ENCODE measurements at regions not wholly inside any gene's neighbourhood (a gene's known extent, or its start where the extent isn't known, plus 50 kb on each side); places are given as distances from the start of the nearest gene placed in this dataset.

GRCh38 chr1:2919841-2920240 is 101.4 kb upstream of the ACTRT2 start:
- intact Hi-C loops (cut with DNase I) = no loop called here
- H3K27ac ChIP-seq = no peak overlapping the region
- H3K36me3 ChIP-seq (replicated peaks in 1 of 2; ENCODE audit: insufficient read depth in 1 of 2, low read depth in 2 of 2) = no peaks in the 10 kb centered on the region
- H3K9me3 ChIP-seq = no peaks in the 10 kb centered on the region
- DNase-seq = no peak
- no peak for ATAC-seq
- H3K27me3 ChIP-seq = no peaks in the 10 kb centered on the region
- H3K4me1 ChIP-seq = peaks cover 11% of the 10 kb centered on the region
- no peak for TF ChIP-seq POLR2A (IDR thresholded peaks at IDR 0.05)
- TF ChIP-seq, protein P1, sequence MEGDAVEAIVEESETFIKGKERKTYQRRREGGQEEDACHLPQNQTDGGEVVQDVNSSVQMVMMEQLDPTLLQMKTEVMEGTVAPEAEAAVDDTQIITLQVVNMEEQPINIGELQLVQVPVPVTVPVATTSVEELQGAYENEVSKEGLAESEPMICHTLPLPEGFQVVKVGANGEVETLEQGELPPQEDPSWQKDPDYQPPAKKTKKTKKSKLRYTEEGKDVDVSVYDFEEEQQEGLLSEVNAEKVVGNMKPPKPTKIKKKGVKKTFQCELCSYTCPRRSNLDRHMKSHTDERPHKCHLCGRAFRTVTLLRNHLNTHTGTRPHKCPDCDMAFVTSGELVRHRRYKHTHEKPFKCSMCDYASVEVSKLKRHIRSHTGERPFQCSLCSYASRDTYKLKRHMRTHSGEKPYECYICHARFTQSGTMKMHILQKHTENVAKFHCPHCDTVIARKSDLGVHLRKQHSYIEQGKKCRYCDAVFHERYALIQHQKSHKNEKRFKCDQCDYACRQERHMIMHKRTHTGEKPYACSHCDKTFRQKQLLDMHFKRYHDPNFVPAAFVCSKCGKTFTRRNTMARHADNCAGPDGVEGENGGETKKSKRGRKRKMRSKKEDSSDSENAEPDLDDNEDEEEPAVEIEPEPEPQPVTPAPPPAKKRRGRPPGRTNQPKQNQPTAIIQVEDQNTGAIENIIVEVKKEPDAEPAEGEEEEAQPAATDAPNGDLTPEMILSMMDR (IDR thresholded peaks at IDR 0.05) = no peak
- H3K4me3 ChIP-seq = no peak overlapping the region
- 71 to 80% methylated on average over 10 to 17 of the region's 17 CpGs for WGBS, 2 donors

DNA sequence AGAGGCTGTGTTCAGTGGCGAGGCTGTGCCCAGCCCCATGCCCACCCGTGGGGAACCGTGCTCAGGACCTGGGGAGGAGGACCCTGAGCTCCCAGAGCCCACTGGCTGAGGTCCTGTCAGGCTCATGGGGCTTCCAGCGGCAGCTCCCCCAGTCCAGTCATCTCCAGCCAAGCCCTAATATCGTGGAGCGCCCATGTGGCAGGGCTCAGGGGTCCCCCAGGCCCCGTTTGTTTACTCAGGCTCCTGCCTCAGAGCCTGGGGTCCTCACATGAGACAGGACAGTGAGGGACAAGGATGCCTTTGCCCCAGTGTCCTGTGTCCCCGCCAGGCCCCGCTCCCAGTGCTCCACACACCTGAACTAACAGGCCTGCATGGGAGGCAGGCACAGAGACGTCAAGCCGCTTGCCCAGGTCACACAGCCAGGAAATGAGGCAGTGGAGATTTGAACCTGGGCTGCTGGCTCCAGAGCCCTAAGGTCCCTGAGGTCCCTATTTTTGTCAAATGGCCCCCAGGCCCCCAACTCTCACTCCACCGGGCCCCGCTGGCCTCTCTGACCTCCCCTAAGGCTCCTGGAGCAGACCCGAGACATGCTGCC is 100.7 kb upstream of the ACTRT2 start:
- H3K36me3 ChIP-seq (replicated peaks in 1 of 2; ENCODE audit: insufficient read depth in 1 of 2, low read depth in 2 of 2) = no peaks in the 10 kb centered on the region
- no peaks in the 10 kb centered on the region for H3K27me3 ChIP-seq
- intact Hi-C loops (cut with DNase I) = no loop called here
- TF ChIP-seq, protein P1 (IDR thresholded peaks at IDR 0.05) = no peak
- TF ChIP-seq POLR2A (IDR thresholded peaks at IDR 0.05) = no peak
- 77% methylated on average over 12 of the region's 14 CpGs; no CpG with 5 or more reads in 1 of the 2 donors for WGBS, 2 donors
- no peak overlapping the region for H3K27ac ChIP-seq
- H3K4me1 ChIP-seq = peaks cover 13% of the 10 kb centered on the region
- ATAC-seq = no peak
- DNase-seq = no peak
- H3K4me3 ChIP-seq = no peak overlapping the region
- H3K9me3 ChIP-seq = no peaks in the 10 kb centered on the region

- ATAC-seq (peak; percentile 36), DNase-seq (peak in 3 of 4 donors; percentile 14 to 34 (median 34))
- no peaks in the 10 kb centered on the region for H3K9me3 ChIP-seq
- peaks cover 25% of the 10 kb centered on the region for H3K4me1 ChIP-seq
- no peaks in the 10 kb centered on the region for H3K27me3 ChIP-seq
- no peak overlapping the region for H3K4me3 ChIP-seq
- H3K36me3 ChIP-seq (replicated peaks in 1 of 2; ENCODE audit: insufficient read depth in 1 of 2, low read depth in 2 of 2) = no peaks in the 10 kb centered on the region
- WGBS, 2 donors = 15 to 26% methylated on average over 11 to 18 of the region's 27 CpGs
- H3K27ac ChIP-seq = no peak overlapping the region
- intact Hi-C loops (cut with DNase I) = no loop called here
- no peak for TF ChIP-seq POLR2A (IDR thresholded peaks at IDR 0.05)
- TF ChIP-seq, protein P1 (IDR thresholded peaks at IDR 0.05) = peak; percentile 34 to 64 (median 52)
Observed at GRCh38 chr1:2921970-2922686, 99.1 kb upstream of the ACTRT2 start.

DNA sequence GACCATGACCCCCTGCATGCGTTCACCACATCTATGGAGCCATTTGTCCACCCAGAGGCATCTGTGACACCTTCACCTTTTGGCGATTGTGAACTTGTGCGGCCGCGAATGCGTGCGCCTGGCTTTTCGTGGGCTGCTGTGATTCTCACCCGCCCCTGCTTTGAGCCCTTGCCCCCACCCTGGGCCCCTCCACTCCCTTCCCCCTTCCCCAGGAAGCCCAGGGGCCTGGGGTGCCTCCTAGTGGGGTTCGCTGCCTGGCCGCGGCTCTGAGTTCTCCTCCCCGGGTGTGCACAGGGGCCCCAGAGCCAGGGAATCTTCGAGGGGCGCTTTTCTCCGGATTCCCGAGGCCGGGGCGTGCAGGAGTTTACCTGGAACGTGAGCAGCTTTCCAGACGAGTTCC is 97.9 kb upstream of the ACTRT2 start:
- H3K27me3 ChIP-seq = no peaks in the 10 kb centered on the region
- no peak for DNase-seq

More for the DNA sequence above, 97.9 kb upstream of the ACTRT2 start:
- peaks cover 25% of the 10 kb centered on the region for H3K4me1 ChIP-seq
- intact Hi-C loops (cut with DNase I) = no loop called here
- no peak overlapping the region for H3K27ac ChIP-seq
- TF ChIP-seq, protein P1 (IDR thresholded peaks at IDR 0.05) = no peak
- TF ChIP-seq POLR2A (IDR thresholded peaks at IDR 0.05) = no peak
- no peak for ATAC-seq
- 67 to 73% methylated on average over 13 to 21 of the region's 21 CpGs for WGBS, 2 donors
- H3K4me3 ChIP-seq = no peak overlapping the region
- no peaks in the 10 kb centered on the region for H3K9me3 ChIP-seq
- H3K36me3 ChIP-seq (replicated peaks in 1 of 2; ENCODE audit: insufficient read depth in 1 of 2, low read depth in 2 of 2) = no peaks in the 10 kb centered on the region

Measured in body of pancreas (tissue), 4 donors.